ENCODE measurements at regions not wholly inside any gene's neighbourhood (a gene's known extent, or its start where the extent isn't known, plus 50 kb on each side); places are given as distances from the start of the nearest gene placed in this dataset.
"Not testable (repeated sequence)": the region's sequence is repeated elsewhere in the genome, so short reads cannot be mapped to it uniquely, and the experiment has no call there.

GRCh38 chr3:103170651-103171050 is 735.8 kb downstream of the ZPLD1 start:
- in situ Hi-C loops (cut with HindIII; ENCODE audit: low pct_ligation_motif_present, low pct_unique_long_range_greater_than_20kb, low sequenced_read_pairs) = no loop called here
- DNase-seq = no peak

GRCh38 chr3:103173940-103174339 is 739.1 kb downstream of the ZPLD1 start:
- in situ Hi-C loops (cut with HindIII; ENCODE audit: low pct_ligation_motif_present, low pct_unique_long_range_greater_than_20kb, low sequenced_read_pairs) = no loop called here
- DNase-seq = no peak

- in situ Hi-C loops (cut with HindIII; ENCODE audit: low pct_ligation_motif_present, low pct_unique_long_range_greater_than_20kb, low sequenced_read_pairs) = no loop called here
Observed at GRCh38 chr3:103181160-103181559, 746.3 kb downstream of the ZPLD1 start.

GRCh38 chr3:103184772-103185171 is 750.0 kb downstream of the ZPLD1 start:
- in situ Hi-C loops (cut with HindIII; ENCODE audit: low pct_ligation_motif_present, low pct_unique_long_range_greater_than_20kb, low sequenced_read_pairs) = no loop called here

More at GRCh38 chr3:103181160-103181559, 746.3 kb downstream of the ZPLD1 start:
- DNase-seq = no peak

GRCh38 chr3:103189941-103190340 is 755.1 kb downstream of the ZPLD1 start:
- DNase-seq = no peak
- in situ Hi-C loops (cut with HindIII; ENCODE audit: low pct_ligation_motif_present, low pct_unique_long_range_greater_than_20kb, low sequenced_read_pairs) = no loop called here

More at GRCh38 chr3:103184772-103185171, 750.0 kb downstream of the ZPLD1 start:
- DNase-seq = no peak

- in situ Hi-C loops (cut with HindIII; ENCODE audit: low pct_ligation_motif_present, low pct_unique_long_range_greater_than_20kb, low sequenced_read_pairs) = no loop called here
- DNase-seq = peak; percentile 42
Observed at GRCh38 chr3:103195216-103195615, 760.4 kb downstream of the ZPLD1 start.

GRCh38 chr3:103203441-103203840 is 768.6 kb downstream of the ZPLD1 start:
- no peak for DNase-seq
- in situ Hi-C loops (cut with HindIII; ENCODE audit: low pct_ligation_motif_present, low pct_unique_long_range_greater_than_20kb, low sequenced_read_pairs) = no loop called here

GRCh38 chr3:103210583-103210982 is 775.8 kb downstream of the ZPLD1 start:
- in situ Hi-C loops (cut with HindIII; ENCODE audit: low pct_ligation_motif_present, low pct_unique_long_range_greater_than_20kb, low sequenced_read_pairs) = no loop called here
- no peak for DNase-seq

- no peak for DNase-seq
- in situ Hi-C loops (cut with HindIII; ENCODE audit: low pct_ligation_motif_present, low pct_unique_long_range_greater_than_20kb, low sequenced_read_pairs) = no loop called here
Observed at GRCh38 chr3:103218146-103218545, 783.3 kb downstream of the ZPLD1 start.

GRCh38 chr3:103218793-103219192 is 784.0 kb downstream of the ZPLD1 start:
- in situ Hi-C loops (cut with HindIII; ENCODE audit: low pct_ligation_motif_present, low pct_unique_long_range_greater_than_20kb, low sequenced_read_pairs) = no loop called here

GRCh38 chr3:103227651-103228050 is 792.8 kb downstream of the ZPLD1 start:
- no peak for DNase-seq
- in situ Hi-C loops (cut with HindIII; ENCODE audit: low pct_ligation_motif_present, low pct_unique_long_range_greater_than_20kb, low sequenced_read_pairs) = no loop called here

More at GRCh38 chr3:103218793-103219192, 784.0 kb downstream of the ZPLD1 start:
- no peak for DNase-seq

- in situ Hi-C loops (cut with HindIII; ENCODE audit: low pct_ligation_motif_present, low pct_unique_long_range_greater_than_20kb, low sequenced_read_pairs) = no loop called here
- no peak for DNase-seq
Observed at GRCh38 chr3:103247459-103247858, 812.6 kb downstream of the ZPLD1 start.

- DNase-seq; in situ Hi-C loops (cut with HindIII; ENCODE audit: low pct_ligation_motif_present, low pct_unique_long_range_greater_than_20kb, low sequenced_read_pairs): not testable (repeated sequence)
Observed at GRCh38 chr3:103254827-103255226, 820.0 kb downstream of the ZPLD1 start.

GRCh38 chr3:103269287-103269686 is 834.5 kb downstream of the ZPLD1 start:
- DNase-seq = no peak
- in situ Hi-C loops (cut with HindIII; ENCODE audit: low pct_ligation_motif_present, low pct_unique_long_range_greater_than_20kb, low sequenced_read_pairs) = no loop called here

GRCh38 chr3:103271575-103271974 is 836.8 kb downstream of the ZPLD1 start:
- no peak for DNase-seq

GRCh38 chr3:103295974-103296570 is 861.3 kb downstream of the ZPLD1 start:
- peak; percentile 30 for DNase-seq

More at GRCh38 chr3:103271575-103271974, 836.8 kb downstream of the ZPLD1 start:
- in situ Hi-C loops (cut with HindIII; ENCODE audit: low pct_ligation_motif_present, low pct_unique_long_range_greater_than_20kb, low sequenced_read_pairs) = no loop called here

GRCh38 chr3:103297502-103297901 is 862.7 kb downstream of the ZPLD1 start:
- in situ Hi-C loops (cut with HindIII; ENCODE audit: low pct_ligation_motif_present, low pct_unique_long_range_greater_than_20kb, low sequenced_read_pairs); DNase-seq: not testable (repeated sequence)

More at GRCh38 chr3:103295974-103296570, 861.3 kb downstream of the ZPLD1 start:
- in situ Hi-C loops (cut with HindIII; ENCODE audit: low pct_ligation_motif_present, low pct_unique_long_range_greater_than_20kb, low sequenced_read_pairs) = no loop called here

GRCh38 chr3:103306104-103306503 is 871.3 kb downstream of the ZPLD1 start:
- in situ Hi-C loops (cut with HindIII; ENCODE audit: low pct_ligation_motif_present, low pct_unique_long_range_greater_than_20kb, low sequenced_read_pairs) = no loop called here
- DNase-seq = no peak

GRCh38 chr3:103308921-103309320 is 874.1 kb downstream of the ZPLD1 start:
- in situ Hi-C loops (cut with HindIII; ENCODE audit: low pct_ligation_motif_present, low pct_unique_long_range_greater_than_20kb, low sequenced_read_pairs) = no loop called here

GRCh38 chr3:103319912-103320311 is 885.1 kb downstream of the ZPLD1 start:
- no peak for DNase-seq
- in situ Hi-C loops (cut with HindIII; ENCODE audit: low pct_ligation_motif_present, low pct_unique_long_range_greater_than_20kb, low sequenced_read_pairs) = no loop called here

More at GRCh38 chr3:103308921-103309320, 874.1 kb downstream of the ZPLD1 start:
- no peak for DNase-seq
